Putamen (tissue), 1 donor: ENCODE measurements at regions not wholly inside any gene's neighbourhood (a gene's known extent, or its start where the extent isn't known, plus 50 kb on each side); places are given as distances from the start of the nearest gene placed in this dataset.
A peak's percentile ranks its signal among the peaks of the same experiment; 100 is the strongest.

ENCODE experiments used
- DNase-seq: peaks from one replicate; pipeline ENCODE4 v3.0.0-alpha.2; 2016; ENCODE audit warnings: low spot score

DNA sequence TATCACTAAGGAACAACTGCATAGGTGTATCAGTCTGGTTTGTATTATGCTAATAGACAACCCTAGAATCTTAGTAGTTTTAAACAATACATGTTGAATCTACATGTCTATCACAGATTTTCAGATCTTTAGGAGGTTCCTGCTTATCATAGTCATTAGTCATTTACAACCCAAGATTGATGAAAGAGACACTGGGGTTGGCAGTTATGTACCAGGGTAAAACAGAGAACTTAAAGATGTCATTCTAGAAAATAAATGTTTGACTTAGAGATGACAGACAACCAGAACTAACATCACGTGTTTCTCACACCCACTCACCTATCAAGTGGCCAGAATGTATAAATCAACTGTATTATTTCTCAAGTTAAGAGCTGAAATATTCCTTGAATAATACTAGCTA lies 181.9 kb downstream of the PABPC4L start:
- no peak for DNase-seq

DNA sequence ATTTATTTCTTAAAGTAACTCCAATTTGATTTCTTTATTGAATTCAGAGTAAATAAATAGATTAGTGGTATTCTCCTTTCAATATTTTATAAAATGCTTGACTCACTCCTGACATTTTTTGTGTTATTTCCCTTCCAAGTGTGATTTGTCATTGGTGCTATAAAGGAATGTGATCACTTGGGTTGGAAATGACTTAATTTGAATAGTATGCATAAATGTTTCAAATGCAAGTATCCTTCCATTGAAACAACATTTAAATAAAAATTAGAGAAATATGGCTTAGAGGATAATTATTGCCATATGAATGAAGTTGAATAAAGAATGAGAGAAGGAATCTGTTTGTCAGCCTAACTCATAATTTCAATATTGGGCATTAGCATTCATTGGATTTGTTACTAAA lies 182.7 kb downstream of the PABPC4L start:
- no peak for DNase-seq

DNA sequence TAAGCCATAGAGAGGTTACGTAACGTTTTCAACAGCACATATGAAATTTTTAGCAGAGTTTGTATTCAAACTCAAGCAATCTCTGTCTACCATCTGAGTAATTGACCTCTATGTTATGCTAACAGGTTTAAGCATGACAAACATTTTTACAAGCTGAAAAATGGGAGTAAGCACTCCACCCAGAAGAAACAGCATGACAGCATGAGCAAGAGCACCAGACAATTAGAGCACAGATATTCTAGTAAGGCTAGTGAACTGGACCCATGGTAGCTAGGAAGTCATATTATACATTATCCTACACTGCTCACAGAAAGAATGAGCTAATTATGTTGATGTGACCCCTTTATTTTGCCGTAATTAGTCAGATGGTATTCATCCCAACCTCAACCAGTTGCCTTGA lies 200.5 kb downstream of the PABPC4L start:
- DNase-seq: no peak

DNA sequence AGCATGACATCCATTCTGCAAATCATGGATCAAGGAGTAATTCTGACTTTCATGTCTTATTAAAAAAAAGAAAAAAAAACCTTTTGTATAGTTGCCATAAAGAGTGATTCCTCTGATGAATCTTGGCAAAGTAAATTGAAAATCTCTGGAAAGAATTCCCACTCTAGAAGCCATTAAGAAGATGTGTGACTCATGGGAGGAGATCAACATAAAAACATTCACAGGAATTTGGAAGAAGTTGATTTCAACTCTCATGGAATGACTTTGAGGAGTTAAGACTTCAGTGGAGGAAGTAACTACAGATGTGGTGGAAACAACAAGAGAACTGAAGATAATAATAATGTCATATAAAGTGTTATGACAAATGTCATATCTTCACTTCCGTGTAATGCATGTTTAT lies 204.2 kb downstream of the PABPC4L start:
- no peak for DNase-seq

DNA sequence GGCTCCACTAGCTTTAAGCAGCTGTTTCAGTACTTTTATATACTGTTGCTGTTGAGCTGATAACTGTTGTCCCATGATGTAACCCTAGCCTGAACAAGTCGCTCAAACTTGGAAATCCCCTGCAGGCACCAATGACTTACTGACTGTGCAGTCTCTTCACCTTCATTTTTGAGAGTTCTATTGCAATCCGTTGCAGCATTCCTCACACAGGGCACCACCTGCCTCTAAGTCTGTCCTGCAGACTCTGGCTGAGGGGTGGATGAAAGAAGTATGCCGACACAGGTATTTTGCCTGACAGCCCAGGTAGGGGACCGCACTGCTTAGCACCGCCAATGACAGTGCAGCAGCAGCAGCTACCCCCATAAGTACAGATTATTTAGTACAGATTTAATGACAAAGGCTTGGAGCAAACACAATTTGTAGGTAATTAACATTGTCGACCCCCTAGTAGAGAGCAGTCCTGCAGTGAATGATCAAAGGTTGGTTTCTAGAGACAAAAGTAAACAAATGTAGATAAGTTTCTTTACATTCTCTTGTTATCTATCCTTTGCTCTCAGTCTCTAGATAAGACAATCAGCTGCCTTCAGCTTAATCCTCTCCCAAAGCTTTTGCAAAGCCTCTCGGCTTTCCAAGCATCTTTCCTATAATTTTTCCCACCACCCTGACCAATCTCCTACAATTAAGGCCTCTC lies 205.0 kb downstream of the PABPC4L start:
- DNase-seq: no peak

DNA sequence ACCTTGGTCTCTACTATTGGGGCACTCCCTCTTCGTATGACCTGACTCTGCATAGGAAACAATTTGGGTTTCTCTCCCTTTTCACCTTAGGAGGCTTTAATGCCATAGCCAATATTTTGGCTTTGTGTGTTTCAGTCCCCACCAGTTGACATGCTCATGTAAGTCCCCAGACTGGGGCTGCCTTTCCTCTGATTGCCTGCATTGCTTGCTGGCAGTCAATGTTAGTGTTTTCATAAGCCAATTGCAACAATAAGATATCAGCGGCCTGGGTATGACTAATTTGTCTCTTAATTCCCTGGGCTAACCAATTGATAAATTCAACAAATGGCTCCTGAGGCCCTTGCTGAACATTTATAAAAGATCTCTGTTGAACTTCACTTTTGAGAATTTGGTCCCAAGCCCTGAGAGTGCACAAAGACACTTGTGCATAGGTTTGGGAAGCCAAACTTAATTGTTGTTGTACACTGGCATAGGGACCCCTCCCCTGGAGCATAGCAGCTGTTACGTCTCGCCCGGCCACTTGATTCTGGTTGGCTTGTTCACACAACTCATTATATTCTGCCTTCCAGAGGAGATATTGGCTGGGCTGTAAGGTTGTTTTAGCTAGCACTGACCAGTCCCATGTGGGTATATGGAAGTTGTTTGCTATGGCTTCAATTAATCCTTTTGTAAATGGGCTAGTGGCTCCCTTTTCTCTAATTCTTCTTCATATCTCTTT lies 206.2 kb downstream of the PABPC4L start:
- no peak for DNase-seq

DNA sequence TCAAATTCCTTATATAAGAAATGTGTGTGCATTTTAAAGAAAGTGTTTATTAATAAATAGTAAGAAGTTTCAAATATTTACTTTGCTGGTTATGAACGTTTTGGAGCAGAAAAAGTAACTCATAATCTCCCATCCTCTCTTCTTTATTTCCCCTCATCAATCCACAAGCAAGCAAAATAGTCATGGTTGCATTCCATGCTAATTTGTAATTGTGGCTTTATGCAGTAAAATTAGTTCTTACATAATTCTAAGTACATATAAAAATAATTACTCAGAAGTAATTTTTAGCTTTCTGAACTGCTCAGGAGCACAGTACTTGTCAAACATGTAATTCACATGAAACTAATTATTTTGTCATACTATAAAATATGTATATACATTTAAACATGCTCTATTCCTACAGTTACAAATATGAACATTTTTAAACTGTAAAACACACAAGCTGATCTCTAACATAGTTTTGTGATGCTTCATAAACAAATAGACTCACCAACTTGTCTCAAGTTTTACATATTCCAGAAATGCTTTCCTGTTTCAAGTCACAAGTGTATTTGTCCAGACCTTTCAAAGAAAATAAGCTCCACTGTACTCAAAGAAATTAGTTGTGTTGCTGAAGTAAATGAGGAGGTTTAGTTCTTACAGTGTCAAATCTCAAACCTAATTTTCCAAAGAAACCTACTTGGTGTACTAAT lies 218.9 kb downstream of the PABPC4L start:
- no peak for DNase-seq

DNA sequence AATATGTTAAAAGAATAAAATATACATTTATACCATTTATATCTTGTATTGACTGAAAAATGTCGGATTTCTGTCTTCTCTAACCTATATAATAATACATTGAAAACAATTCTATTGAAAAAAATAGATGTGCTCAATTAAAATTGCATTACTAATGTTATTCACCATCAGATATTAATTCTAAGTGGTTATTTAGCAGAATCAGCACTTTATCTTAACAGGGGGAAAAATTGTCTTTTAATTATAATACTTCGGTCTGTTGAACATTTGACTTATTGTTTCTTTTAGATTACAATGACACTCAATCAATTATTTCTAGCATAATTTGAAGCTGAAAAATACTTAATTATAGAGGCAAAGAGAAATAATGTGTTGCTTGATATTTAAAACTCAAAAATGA lies 220.3 kb downstream of the PABPC4L start:
- no peak for DNase-seq

DNA sequence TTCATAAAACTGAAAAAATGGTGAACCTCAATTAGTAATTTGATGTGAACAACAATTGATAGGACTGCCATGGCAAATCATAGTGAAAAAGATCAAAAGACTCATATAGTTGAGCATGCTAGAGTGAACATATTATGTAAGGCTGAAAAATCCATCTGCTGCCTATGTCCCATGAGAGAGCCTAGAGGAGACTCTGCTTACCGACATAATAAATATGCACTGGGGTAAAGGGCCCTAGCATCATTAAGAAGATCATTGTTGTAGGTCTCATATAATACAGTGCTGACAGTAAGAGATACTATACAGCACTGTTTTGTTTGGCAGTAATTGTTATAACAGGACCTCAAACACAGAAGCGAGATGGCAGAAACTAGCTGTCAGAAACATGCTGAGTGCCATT lies 229.0 kb downstream of the PABPC4L start:
- DNase-seq: no peak

DNA sequence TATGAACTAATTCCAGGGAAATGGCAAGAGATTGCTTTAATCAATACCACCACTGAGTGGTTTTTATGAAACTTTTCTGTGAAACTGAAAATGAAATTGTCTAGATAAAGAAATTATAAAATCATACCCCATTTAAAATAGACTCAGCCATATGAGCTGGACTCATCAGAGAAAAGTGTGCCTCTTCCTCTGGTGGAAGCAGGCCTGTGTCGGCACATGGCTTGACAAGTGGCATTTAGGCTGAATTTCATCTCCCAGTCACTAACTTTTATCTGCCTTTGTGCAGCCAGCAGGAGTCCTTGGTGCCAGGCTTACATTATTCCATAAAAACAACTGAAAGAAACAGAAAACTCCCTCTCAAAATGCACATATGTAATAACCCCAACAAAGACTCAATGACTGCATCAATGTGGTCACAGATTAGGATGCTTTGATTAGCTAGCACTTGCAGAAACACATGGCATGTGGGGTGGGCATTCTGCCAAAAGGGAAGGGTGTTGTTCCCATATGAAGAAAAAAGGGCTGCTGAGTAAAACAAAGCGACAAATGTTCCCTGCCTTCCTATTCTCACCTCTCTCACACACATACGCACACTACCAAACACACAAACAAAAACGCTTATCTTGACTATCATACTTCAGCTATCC lies 232.3 kb downstream of the PABPC4L start:
- DNase-seq: no peak

DNA sequence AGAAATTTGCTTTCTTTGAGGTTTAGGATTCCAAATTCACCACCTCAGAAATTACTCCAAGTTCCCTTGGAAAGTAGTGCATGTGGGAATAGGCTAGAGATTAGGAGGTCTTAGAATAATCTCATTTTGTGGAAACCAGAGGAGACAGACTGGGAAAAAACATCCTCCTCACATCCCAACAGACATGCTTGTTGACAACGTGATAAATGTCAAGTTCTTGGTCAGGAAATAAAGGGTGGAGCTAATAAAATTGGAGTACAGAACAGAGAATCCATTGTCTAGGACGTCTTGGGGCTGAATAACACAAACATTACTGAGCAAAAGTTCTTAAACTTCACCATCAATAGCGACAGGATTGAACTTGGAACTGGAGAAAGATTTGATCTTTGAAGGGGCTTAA lies 233.4 kb downstream of the PABPC4L start:
- no peak for DNase-seq

DNA sequence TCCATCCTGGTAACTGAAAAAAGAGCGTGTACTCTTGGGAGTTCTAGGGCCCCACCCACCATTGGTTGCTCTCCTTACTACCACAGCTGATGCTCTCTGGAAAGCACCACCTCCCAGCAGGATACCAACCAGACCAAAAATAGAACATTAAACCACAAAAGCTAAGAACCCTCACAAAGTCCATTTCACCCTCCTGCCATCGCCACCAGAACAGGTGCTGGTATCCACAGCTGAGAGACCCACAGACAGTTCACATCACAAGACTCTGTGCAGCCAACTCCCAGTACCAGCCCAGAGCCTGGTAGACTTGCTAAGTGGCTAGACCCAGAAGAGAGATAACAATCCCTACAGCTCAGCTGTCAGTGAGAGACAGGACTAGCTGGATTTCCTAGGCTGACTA lies 240.6 kb downstream of the PABPC4L start:
- DNase-seq: no peak

DNA sequence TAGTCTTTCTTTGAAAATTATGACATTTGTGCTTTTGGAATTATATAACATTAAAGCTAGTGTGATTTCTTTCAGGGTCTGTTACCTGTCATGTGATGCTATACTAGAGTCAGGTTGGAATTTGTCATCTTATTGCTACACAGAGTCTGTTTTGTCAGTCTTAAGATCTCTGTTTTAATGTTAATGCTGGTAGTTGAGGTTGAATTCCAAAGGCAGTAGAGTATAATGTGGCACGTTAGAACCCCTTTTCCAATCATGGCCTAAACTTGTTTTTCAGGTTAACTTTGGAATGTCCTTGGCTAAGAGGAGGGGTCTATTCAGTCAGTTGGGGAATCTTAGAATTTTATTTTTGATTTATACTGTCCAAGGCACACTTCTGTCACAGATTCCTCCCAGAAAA lies 258.5 kb downstream of the PABPC4L start:
- DNase-seq: no peak

DNA sequence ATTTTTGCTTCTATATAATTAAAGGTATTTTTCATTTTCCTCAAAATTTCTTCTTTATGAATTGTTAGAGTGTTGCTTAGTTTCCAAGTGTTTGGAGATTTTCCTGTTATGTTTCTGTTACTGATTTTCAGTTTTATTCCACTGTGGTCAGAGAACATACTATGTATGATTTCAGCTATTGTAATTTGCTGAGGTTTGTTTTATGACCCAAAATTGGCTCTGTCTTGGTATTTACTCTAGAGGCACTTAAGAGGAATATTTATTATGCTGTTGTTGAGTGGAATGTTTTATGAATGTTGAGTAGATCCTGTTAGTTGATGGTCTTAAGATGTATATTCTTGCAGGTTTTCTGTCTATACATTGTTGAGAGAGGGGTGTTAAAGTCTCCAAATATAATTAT lies 263.5 kb downstream of the PABPC4L start:
- no peak for DNase-seq

DNA sequence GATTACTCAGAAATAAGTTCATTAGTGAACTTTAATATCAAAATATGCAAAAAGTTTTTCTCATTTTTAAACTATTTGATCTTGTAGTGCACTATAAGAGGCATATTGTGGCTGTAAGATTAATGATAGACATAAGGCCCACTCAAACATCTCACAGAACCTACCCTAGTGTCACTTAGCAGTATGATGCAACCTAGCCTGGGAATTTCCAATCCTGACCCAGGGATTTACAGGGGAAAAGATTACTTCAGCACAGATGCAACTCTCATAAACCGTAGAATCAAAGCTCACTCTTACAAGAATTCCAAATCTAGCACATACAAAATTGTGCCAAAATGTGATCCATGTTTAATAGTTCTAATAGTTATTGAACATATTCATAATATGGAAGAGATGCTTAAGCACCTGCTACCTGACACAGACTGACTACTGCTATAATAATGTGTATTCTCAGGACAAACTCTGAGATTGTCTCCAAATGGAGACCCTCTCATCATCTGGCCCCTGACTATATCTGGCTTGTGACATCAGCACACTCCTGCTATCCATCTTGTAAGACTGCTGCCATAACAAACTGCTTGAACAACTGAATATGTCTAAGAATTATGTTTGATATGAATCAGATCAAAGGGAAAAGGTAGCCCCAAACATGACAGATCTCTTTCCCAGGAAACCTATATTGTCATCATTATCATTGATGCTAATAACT lies 271.9 kb downstream of the PABPC4L start:
- no peak for DNase-seq

DNA sequence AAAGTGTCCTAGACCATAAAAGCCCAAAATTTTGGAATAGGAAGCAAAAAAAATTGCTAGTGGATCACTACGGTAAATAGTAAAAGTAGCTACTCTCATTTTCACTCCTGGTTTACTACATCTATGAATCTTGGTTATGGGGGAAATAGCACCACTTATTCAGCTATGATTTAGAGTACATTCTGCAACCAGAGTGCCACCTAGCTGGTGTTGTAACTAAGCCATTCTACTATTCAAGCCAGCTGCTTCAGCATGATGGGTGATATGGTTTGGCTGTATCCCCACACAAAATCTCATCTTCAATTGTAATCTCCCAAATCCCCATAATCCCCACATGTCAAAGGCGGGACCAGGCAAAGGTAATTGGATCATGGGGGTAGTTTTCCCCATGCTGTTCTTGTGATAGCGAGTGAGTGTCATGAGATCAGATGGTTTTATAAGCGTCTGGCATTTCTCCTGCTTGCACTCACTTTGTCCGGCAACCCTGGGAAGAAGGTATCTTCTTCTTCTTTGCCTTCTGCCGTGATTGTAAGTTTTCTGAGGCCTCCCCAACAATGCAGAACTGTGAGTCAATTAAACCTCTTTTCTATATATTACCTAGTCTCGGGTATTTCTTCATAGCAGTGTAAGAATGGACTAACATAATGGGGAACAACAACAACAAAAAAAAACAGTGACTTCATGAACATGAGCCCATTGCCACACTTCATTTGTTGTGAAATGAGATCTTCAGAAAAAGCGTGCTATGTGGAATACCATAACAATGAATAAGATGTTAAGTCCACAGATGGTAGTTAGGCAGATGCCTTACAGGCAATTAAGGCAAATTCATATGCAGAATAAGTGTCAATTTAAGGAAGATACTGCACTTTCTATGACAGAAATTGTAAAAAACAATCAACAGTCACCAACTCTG lies 280.1 kb downstream of the PABPC4L start:
- DNase-seq: no peak

DNA sequence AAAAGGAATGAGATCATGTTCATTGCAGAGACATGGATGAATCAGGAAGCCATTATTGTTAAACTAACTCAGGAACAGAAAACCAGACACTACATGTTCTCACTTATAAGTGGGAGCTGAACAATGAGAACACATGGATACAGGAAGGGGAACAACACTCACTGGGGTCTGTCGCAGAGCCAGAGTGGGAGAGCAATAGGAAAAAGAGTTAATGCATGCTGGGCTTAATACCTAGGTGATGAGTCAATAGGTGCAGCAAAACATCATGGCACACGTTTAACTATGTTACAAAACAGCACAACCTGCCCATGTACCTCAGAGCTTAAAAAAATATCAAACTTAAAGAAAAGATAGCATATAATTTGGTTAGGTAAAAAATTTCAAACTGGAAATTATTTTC lies 281.4 kb downstream of the PABPC4L start:
- DNase-seq: no peak

DNA sequence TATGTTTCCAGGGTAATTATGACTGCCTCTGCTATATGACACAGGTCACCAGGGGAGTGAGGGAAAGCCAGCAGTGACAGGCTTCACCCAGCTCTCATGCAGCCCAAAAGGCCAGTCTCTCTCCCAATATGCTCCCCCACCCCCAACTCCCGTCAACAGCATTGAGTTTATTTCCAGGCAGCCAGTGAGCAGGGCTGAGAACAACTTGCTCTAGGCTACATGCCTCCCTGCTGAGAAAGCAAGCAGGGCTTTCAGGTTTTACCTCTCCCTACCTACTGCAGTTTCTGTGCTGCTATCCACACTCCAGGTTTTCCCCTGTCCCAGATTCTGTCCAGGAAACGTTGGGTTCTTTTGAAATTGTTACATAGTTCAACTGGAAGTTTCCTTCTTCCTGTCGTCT lies 291.4 kb downstream of the PABPC4L start:
- DNase-seq: no peak

DNA sequence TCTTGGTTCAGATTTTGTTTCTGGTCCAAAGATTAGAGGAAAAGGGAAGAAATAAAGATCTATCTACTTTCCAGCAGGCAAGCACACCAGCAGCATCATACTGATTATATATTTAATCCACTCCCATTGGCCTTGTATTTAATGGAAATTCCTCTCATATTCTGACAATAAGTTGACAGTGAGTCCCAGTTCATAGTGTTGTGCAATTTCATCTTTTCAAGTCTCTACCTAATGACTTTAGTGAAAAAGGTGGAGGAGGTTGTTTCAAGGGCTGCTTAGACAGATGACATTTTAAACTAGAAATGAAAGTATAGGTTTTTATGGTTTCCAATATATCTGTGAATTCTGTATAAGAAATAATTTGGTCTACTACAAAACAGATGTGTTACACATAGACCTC lies 298.6 kb downstream of the PABPC4L start:
- DNase-seq: peak; percentile 60

DNA sequence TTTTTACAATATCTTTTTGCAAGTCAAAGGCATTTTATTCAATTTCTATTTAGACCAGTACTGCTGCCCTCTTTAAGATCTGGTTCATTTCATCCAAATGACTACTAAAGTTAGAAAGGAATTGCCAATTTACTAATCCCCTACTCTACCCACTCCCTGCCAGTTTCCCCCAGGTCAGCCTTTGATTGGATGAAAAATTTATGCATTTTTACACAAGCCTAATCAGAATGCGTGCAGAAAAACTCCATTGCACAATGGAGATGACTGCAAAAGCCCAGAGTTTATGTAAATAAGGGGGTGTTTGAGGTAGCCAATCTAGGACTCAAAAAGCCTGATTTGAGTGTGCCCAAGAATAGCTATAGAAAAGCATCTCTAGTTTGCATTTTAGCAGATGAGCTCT lies 310.6 kb downstream of the PABPC4L start:
- DNase-seq: peak; percentile 20

DNA sequence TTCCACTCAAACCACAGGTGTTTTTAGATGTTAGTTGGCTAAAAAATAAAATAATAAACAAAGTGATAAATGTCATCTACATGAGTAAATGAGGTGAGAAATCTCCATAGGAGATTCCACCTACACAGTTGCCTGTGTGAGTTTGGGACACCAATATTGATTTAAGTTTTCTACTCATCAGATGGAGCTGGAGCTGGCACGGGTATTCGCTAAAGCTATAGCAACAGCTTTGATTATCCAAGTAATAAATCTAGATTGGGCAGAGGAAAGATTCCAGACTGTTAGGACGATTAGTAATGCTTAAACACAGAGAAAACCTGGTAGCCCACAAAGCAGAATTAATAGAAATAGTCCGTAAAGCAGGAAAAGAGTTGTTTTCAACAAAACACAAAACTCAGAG lies 313.9 kb downstream of the PABPC4L start:
- no peak for DNase-seq
